H1 (cell line): ENCODE measurements at regions not wholly inside any gene's neighbourhood (a gene's known extent, or its start where the extent isn't known, plus 50 kb on each side); places are given as distances from the start of the nearest gene placed in this dataset.

Experiments used
- CTCF ChIA-PET: fragments of 300-600 bp; sonication (Branson Sonifier 250); formaldehyde crosslinking; loops from one replicate; lab custom pipeline; 2021; ENCODE audit not compliant: partially characterized antibody; lab: Charles Lee
- POLR2A ChIA-PET: fragments of 300-600 bp; sonication (Branson Sonifier 250); formaldehyde crosslinking; loops from one replicate; lab custom pipeline; 2021; ENCODE audit warnings: inconsistent platforms; ENCODE audit not compliant: partially characterized antibody; lab: Charles Lee
- DNase-seq, 2 experiments: peaks; one replicate each; pipeline versions ENCODE4 v3.0.0 to v3.0.0-alpha.2; 2010 to 2022; ENCODE audit warnings: low spot score in 2 of 2, low read depth in 1 of 2, mixed read lengths in 1 of 2
- FAIRE-seq: peaks from 2 replicates; lab custom pipeline; 2011; peaks lifted over from hg19 to GRCh38; lab: Jason Lieb, UNC
- H2AFZ ChIP-seq: 2 replicates; pipeline ENCODE4 v1.8.1; 2012; ENCODE audit warnings: low read length, inconsistent platforms
- H2AK5ac ChIP-seq: 2 replicates; pipeline ENCODE4 v1.6.1; 2013; ENCODE audit warnings: low read depth, low read length
- H2BK120ac ChIP-seq: replicated peaks from 2 replicates; pipeline ENCODE3; 2013; ENCODE audit warnings: low read depth, low read length, inconsistent platforms
- H2BK12ac ChIP-seq: 2 replicates; pipeline ENCODE4 v1.6.1; 2013; ENCODE audit warnings: low read depth, low read length
- H2BK15ac ChIP-seq: 2 replicates; pipeline ENCODE4 v1.6.1; 2013; ENCODE audit warnings: low read length
- H2BK20ac ChIP-seq: 2 replicates; pipeline ENCODE4 v1.6.1; 2013; ENCODE audit warnings: low read length
- H2BK5ac ChIP-seq: 2 replicates; pipeline ENCODE4 v1.6.1; 2013; ENCODE audit warnings: low read depth, low read length
- H3K14ac ChIP-seq: 2 replicates; pipeline ENCODE4 v1.6.1; 2013; ENCODE audit warnings: inconsistent platforms; ENCODE audit not compliant: insufficient read length
- H3K18ac ChIP-seq: 2 replicates; pipeline ENCODE4 v1.6.1; 2013; ENCODE audit warnings: low read length; ENCODE audit errors: extremely low read depth
- H3K23ac ChIP-seq: 2 replicates; pipeline ENCODE4 v1.6.1; 2013; ENCODE audit warnings: inconsistent platforms; ENCODE audit not compliant: insufficient read length
- H3K23me2 ChIP-seq: 2 replicates; pipeline ENCODE4 v1.6.1; 2013; ENCODE audit warnings: low read depth, low read length
- H3K27ac ChIP-seq: 2 replicates; pipeline ENCODE4 v1.6.1; 2011; ENCODE audit warnings: low read depth, low read length, inconsistent platforms
- H3K27me3 ChIP-seq, 4 experiments: replicated peaks in 1 of 4; 1 replicate in 1 of 4; 2 replicates in 3 of 4; pipeline versions ENCODE4 v1.6.1 to v1.8.1; 2011 to 2013; ENCODE audit warnings: low read length in 3 of 4, mild to moderate bottlenecking in 3 of 4, inconsistent platforms in 2 of 4, mixed read lengths in 2 of 4, moderate library complexity in 1 of 4; ENCODE audit not compliant: control insufficient read depth in 3 of 4, insufficient read depth in 3 of 4; ENCODE audit errors: extremely low read depth in 1 of 4
- H3K36me3 ChIP-seq, 4 experiments: 2 replicates each; pipeline versions ENCODE4 v1.6.1 to v1.8.1; 2011 to 2013; ENCODE audit warnings: mild to moderate bottlenecking in 4 of 4, low read length in 3 of 4, moderate library complexity in 2 of 4, control low read depth in 1 of 4, inconsistent platforms in 1 of 4; ENCODE audit not compliant: insufficient read depth in 4 of 4, control insufficient read depth in 2 of 4
- H3K4ac ChIP-seq: replicated peaks from 2 replicates; pipeline ENCODE3; 2013; ENCODE audit warnings: low read length, low read depth, mixed read lengths, inconsistent platforms; ENCODE audit not compliant: insufficient read length
- H3K4me1 ChIP-seq, 4 experiments: replicated peaks in 1 of 4; 1 replicate in 1 of 4; 2 replicates in 3 of 4; pipeline versions ENCODE4 v1.6.1 to v1.8.1; 2011 to 2013; ENCODE audit warnings: low read length in 3 of 4, inconsistent platforms in 2 of 4, mixed read lengths in 1 of 4; ENCODE audit not compliant: insufficient read depth in 4 of 4, control insufficient read depth in 3 of 4
- H3K4me2 ChIP-seq, 2 experiments: 2 replicates each; pipeline versions ENCODE4 v1.6.1 to v1.8.1; 2011 to 2013; ENCODE audit warnings: low read depth in 2 of 2, low read length in 2 of 2, control low read depth in 1 of 2, inconsistent platforms in 1 of 2, mild to moderate bottlenecking in 1 of 2; ENCODE audit not compliant: insufficient read depth in 1 of 2
- H3K4me3 ChIP-seq, 4 experiments: fragments of 200-600, 300-600 bp in 1 of 4; sonication (generic), shearing (Covaris generic), sonication (Bioruptor Twin) in 1 of 4; 2 replicates each; pipeline versions ENCODE4 v1.5.1 to v1.8.1; 2011 to 2016; ENCODE audit warnings: low read length in 4 of 4, low read depth in 3 of 4, control low read depth in 2 of 4, inconsistent platforms in 2 of 4, mild to moderate bottlenecking in 2 of 4, mixed read lengths in 1 of 4, moderate library complexity in 1 of 4; ENCODE audit not compliant: insufficient read depth in 2 of 4; ENCODE audit errors: extremely low read depth in 1 of 4
- H3K56ac ChIP-seq: replicated peaks from 2 replicates; pipeline ENCODE3; 2013; ENCODE audit warnings: low read depth, mild to moderate bottlenecking, mixed read lengths, low read length, inconsistent platforms; ENCODE audit not compliant: insufficient read length
- H3K79me1 ChIP-seq: 2 replicates; pipeline ENCODE4 v1.6.1; 2013; ENCODE audit warnings: low read depth, low read length, control low read depth
- H3K79me2 ChIP-seq, 2 experiments: 2 replicates each; pipeline versions ENCODE4 v1.6.1 to v1.8.1; 2012 to 2013; ENCODE audit warnings: low read length in 2 of 2, mild to moderate bottlenecking in 2 of 2, inconsistent platforms in 1 of 2; ENCODE audit not compliant: insufficient read depth in 2 of 2, control insufficient read depth in 1 of 2
- H3K9ac ChIP-seq, 4 experiments: replicated peaks in 1 of 4; 1 replicate in 1 of 4; 2 replicates in 3 of 4; pipeline versions ENCODE4 v1.6.1 to v1.8.1; 2011 to 2013; ENCODE audit warnings: low read depth in 3 of 4, low read length in 3 of 4, control low read depth in 2 of 4, mild to moderate bottlenecking in 2 of 4, moderate library complexity in 2 of 4, inconsistent platforms in 1 of 4; ENCODE audit errors: extremely low read depth in 1 of 4
- H3K9me3 ChIP-seq, 2 experiments: 2 replicates each; pipeline versions ENCODE4 v1.6.1 to v1.8.1; 2012 to 2013; ENCODE audit warnings: mild to moderate bottlenecking in 2 of 2, moderate library complexity in 2 of 2, control low read depth in 1 of 2, inconsistent platforms in 1 of 2, low read depth in 1 of 2, low read length in 1 of 2, mixed read lengths in 1 of 2; ENCODE audit not compliant: insufficient read depth in 2 of 2
- H4K20me1 ChIP-seq, 2 experiments: replicated peaks in 1 of 2; 2 replicates each; pipeline versions ENCODE3 to v1.8.1; 2011 to 2013; ENCODE audit warnings: inconsistent platforms in 2 of 2, low read length in 2 of 2, mild to moderate bottlenecking in 1 of 2; ENCODE audit not compliant: insufficient read depth in 2 of 2, control insufficient read depth in 1 of 2
- H4K5ac ChIP-seq: 2 replicates; pipeline ENCODE4 v1.6.1; 2013; ENCODE audit warnings: low read length, low read depth, mixed read lengths, inconsistent platforms; ENCODE audit not compliant: insufficient read length
- H4K8ac ChIP-seq: 2 replicates; pipeline ENCODE4 v1.8.0; 2013; ENCODE audit warnings: mild to moderate bottlenecking, moderate library complexity, low read length, inconsistent platforms; ENCODE audit not compliant: insufficient read depth; ENCODE audit errors: extremely low read depth
- H4K91ac ChIP-seq: replicated peaks from 2 replicates; pipeline ENCODE3; 2013; ENCODE audit warnings: low read length, mixed read lengths, inconsistent platforms; ENCODE audit not compliant: insufficient read length
- ATF3 ChIP-seq: IDR thresholded peaks from 2 replicates; pipeline ENCODE4 v1.6.1; 2011; ENCODE audit warnings: low read depth, mild to moderate bottlenecking, low read length; ENCODE audit not compliant: insufficient read depth
- CHD2 ChIP-seq: IDR thresholded peaks from 2 replicates; pipeline ENCODE4 v1.6.1; 2012; ENCODE audit warnings: low read length, improper control_type of control experiment
- CTBP2 ChIP-seq: IDR thresholded peaks from 2 replicates; pipeline ENCODE4 v1.7.0; 2011; ENCODE audit warnings: borderline replicate concordance, mild to moderate bottlenecking, moderate library complexity, mixed read lengths, low read length; ENCODE audit not compliant: insufficient read depth, insufficient read length
- GABPA ChIP-seq: IDR thresholded peaks from 2 replicates; pipeline ENCODE4 v1.6.1; 2011; ENCODE audit warnings: mild to moderate bottlenecking, low read length, moderate library complexity, borderline replicate concordance; ENCODE audit not compliant: insufficient read depth
- NRF1 ChIP-seq: IDR thresholded peaks from 2 replicates; pipeline ENCODE4 v1.6.1; 2011; ENCODE audit warnings: mild to moderate bottlenecking, low read depth, low read length, improper control_type of control experiment
- SIN3A ChIP-seq, 2 experiments: IDR thresholded peaks in 1 of 2; conservative IDR thresholded peaks in 1 of 2; 2 replicates each; pipeline ENCODE4 v1.6.1; 2011 to 2012; ENCODE audit warnings: low read length in 2 of 2, improper control_type of control experiment in 1 of 2, low read depth in 1 of 2, mild to moderate bottlenecking in 1 of 2
- YY1 ChIP-seq: IDR thresholded peaks from 2 replicates; pipeline ENCODE4 v1.6.1; 2011; ENCODE audit warnings: low read depth, mild to moderate bottlenecking, low read length
- WGBS, 2 experiments: shearing (Covaris generic) in 1 of 2; methylation state at CpG; one replicate each; pipeline versions ENCODE4 v1.1.6 to v1.1.7; 2013 to 2015; ENCODE audit warnings: low lambda C conversion rate in 2 of 2, mixed read lengths in 2 of 2, inconsistent platforms in 1 of 2, low coverage in 1 of 2, missing lambda C conversion rate in 1 of 2; ENCODE audit not compliant: insufficient replicate concordance in 2 of 2, insufficient coverage in 1 of 2, insufficient read length in 1 of 2; ENCODE audit errors: extremely low coverage in 1 of 2, missing lambda C conversion rate in 1 of 2; 5-methylcytosine and 5-hydroxymethylcytosine counted together

DNA sequence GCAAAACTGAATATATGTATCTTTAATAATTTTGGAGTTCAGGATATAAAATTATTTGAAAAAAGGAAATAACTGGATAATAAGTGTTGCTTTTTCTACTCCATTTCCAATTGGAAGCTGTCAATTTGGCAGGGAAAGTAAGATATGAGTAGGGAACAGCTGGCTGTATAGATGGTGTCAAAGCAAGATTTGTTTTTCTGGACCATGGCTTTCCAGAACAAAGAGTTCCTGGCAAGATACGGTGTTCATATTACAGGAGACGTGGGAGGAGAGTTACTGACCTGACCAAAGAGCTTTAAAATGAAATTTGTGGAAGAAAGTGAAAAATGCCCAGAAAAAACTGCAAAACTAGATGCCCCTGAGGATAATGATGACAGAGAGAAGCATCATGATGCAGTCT, 442.7 kb upstream of the KIRREL3 start:
- H4K20me1 ChIP-seq, result no peaks in the 10 kb centered on the region
- no peak overlapping the region for H3K14ac ChIP-seq
- WGBS, 2 experiments, result 96% methylated on average over 2 of the region's 2 CpGs; no CpG with 5 or more reads in 1 of the 2 experiments
- H4K91ac ChIP-seq, result no peak overlapping the region
- no peaks in the 10 kb centered on the region for H3K23me2 ChIP-seq
- POLR2A ChIA-PET, result no interaction called here
- H2BK5ac ChIP-seq, result no peak overlapping the region
- H3K9me3 ChIP-seq, result no peaks in the 10 kb centered on the region
- H2BK15ac ChIP-seq, result no peak overlapping the region
- no peak overlapping the region for H3K4ac ChIP-seq
- H2BK12ac ChIP-seq, result no peak overlapping the region
- no peaks in the 10 kb centered on the region for H3K79me1 ChIP-seq
- H4K8ac ChIP-seq, result no peak overlapping the region
- no peaks in the 10 kb centered on the region for H3K27me3 ChIP-seq
- H3K27ac ChIP-seq, result no peak overlapping the region
- H3K4me1 ChIP-seq, result no peaks in the 10 kb centered on the region
- no peak overlapping the region for H2BK20ac ChIP-seq
- H3K23ac ChIP-seq, result no peak overlapping the region
- H3K9ac ChIP-seq, result no peak overlapping the region
- H3K4me2 ChIP-seq, result no peak overlapping the region
- H3K79me2 ChIP-seq, result no peaks in the 10 kb centered on the region
- H3K56ac ChIP-seq, result no peak overlapping the region
- H3K36me3 ChIP-seq, result no peaks in the 10 kb centered on the region
- no peak overlapping the region for H2AK5ac ChIP-seq
- no peak overlapping the region for H3K4me3 ChIP-seq
- DNase-seq (no peak), FAIRE-seq (no peak)
- CTCF ChIA-PET, result interaction anchor here (0.8 to 1.5 kb wide), 4 partner anchors 19 to 401 kb away, joined by 3 to 4 read pairs (median 3); no protein-coding TSS in a partner anchor
- H2BK120ac ChIP-seq, result no peak overlapping the region
- H4K5ac ChIP-seq, result no peak overlapping the region
- no peak overlapping the region for H2AFZ ChIP-seq
- H3K18ac ChIP-seq, result no peak overlapping the region
- TF ChIP-seq CTBP2, result no peak
- no peak for TF ChIP-seq NRF1
- TF ChIP-seq ATF3, result no peak
- TF ChIP-seq CHD2, result no peak
- TF ChIP-seq YY1, result no peak
- no peak for TF ChIP-seq GABPA
- TF ChIP-seq SIN3A (conservative IDR thresholded peaks at IDR 0.05 in 1 of 2, IDR thresholded peaks at IDR 0.05 in 1 of 2; ENCODE audit: low read depth in 1 of 2, low read length in 2 of 2), result no peak
